GM12878 (cell line): ENCODE measurements at regions not wholly inside any gene's neighbourhood (a gene's known extent, or its start where the extent isn't known, plus 50 kb on each side); places are given as distances from the start of the nearest gene placed in this dataset.

Source experiments
- BACH1 ChIP-seq: fragments of 450-650 bp; IDR thresholded peaks from 2 replicates; pipeline ENCODE4 v1.6.1; 2017; ENCODE audit warnings: mild to moderate bottlenecking, borderline replicate concordance
- EZH2 ChIP-seq: IDR thresholded peaks from 2 replicates; pipeline ENCODE4 v1.6.1; 2012; ENCODE audit warnings: low read depth, mild to moderate bottlenecking, control low read depth, inconsistent platforms, low read length, borderline replicate concordance; ENCODE audit not compliant: control insufficient read depth
- SIN3A ChIP-seq: IDR thresholded peaks from 2 replicates; pipeline ENCODE4 v1.6.1; 2012; ENCODE audit warnings: low read depth, low read length, improper control_type of control experiment
- TAF1 ChIP-seq: IDR thresholded peaks from 2 replicates; pipeline ENCODE4 v1.6.1; 2011; ENCODE audit warnings: mild to moderate bottlenecking, low read depth, low read length, borderline replicate concordance
- YBX1 ChIP-seq: fragments of 450-650 bp; IDR thresholded peaks from 2 replicates; pipeline ENCODE4 v1.6.1; 2016; ENCODE audit warnings: antibody characterized with exemption
- YY1 ChIP-seq: IDR thresholded peaks from 2 replicates; pipeline ENCODE4 v1.6.1; 2011; ENCODE audit warnings: low read depth, mild to moderate bottlenecking, low read length
- TF ChIP-seq, protein P1 (sequence below), 3 experiments: IDR thresholded peaks in 2 of 3; conservative IDR thresholded peaks in 1 of 3; 2 replicates each; pipeline ENCODE4 v1.5.1; 2011; ENCODE audit warnings: low read depth in 3 of 3, low read length in 3 of 3, mild to moderate bottlenecking in 3 of 3, control low read depth in 2 of 3, moderate library complexity in 2 of 3, inconsistent platforms in 1 of 3, mixed read lengths in 1 of 3; ENCODE audit not compliant: control insufficient read depth in 2 of 3, insufficient read depth in 1 of 3; ENCODE audit errors: extremely low read depth in 1 of 3
- TF ChIP-seq, protein P2 (sequence below): IDR thresholded peaks from 2 replicates; pipeline ENCODE4 v1.6.1; 2012; ENCODE audit warnings: low read depth, low read length, improper control_type of control experiment
- TF ChIP-seq, protein P3 (sequence below): IDR thresholded peaks from 2 replicates; pipeline ENCODE4 v1.6.1; 2012; ENCODE audit warnings: low read depth, low read length, improper control_type of control experiment
- TF ChIP-seq, protein P4 (sequence below): fragments of 450-650 bp; IDR thresholded peaks from 2 replicates; pipeline ENCODE4 v1.6.1; 2017; ENCODE audit warnings: mild to moderate bottlenecking, moderate library complexity

DNA sequence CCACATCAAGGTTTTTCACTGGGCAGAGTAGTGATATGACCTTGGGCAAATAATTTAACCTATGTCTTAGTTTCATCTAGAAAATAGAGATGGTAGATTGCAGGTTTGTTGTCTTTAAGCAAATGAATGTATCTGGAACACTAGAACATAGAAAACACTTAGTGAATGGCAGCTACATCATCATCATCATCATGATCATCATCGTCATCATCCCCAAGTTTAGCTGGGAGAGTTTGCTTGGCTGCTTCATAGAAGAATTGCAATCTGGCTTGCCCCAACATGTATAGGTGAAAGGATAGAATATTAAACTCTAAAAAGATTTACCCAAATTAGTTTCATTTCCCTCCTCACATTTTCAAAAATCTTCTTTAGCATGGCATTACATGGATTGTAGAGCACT, 91.3 kb upstream of the TMEM260 start:
- TF ChIP-seq YBX1, result no peak
- TF ChIP-seq BACH1, result no peak
- no peak for TF ChIP-seq YY1
- TF ChIP-seq, protein P1, sequence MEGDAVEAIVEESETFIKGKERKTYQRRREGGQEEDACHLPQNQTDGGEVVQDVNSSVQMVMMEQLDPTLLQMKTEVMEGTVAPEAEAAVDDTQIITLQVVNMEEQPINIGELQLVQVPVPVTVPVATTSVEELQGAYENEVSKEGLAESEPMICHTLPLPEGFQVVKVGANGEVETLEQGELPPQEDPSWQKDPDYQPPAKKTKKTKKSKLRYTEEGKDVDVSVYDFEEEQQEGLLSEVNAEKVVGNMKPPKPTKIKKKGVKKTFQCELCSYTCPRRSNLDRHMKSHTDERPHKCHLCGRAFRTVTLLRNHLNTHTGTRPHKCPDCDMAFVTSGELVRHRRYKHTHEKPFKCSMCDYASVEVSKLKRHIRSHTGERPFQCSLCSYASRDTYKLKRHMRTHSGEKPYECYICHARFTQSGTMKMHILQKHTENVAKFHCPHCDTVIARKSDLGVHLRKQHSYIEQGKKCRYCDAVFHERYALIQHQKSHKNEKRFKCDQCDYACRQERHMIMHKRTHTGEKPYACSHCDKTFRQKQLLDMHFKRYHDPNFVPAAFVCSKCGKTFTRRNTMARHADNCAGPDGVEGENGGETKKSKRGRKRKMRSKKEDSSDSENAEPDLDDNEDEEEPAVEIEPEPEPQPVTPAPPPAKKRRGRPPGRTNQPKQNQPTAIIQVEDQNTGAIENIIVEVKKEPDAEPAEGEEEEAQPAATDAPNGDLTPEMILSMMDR (IDR thresholded peaks at IDR 0.05 in 2 of 3, conservative IDR thresholded peaks at IDR 0.05 in 1 of 3; ENCODE audit: control insufficient read depth in 2 of 3, extremely low read depth in 1 of 3, insufficient read depth in 1 of 3, low read depth in 3 of 3, low read length in 3 of 3), result no peak
- no peak for TF ChIP-seq SIN3A
- TF ChIP-seq EZH2, result no peak
- TF ChIP-seq, protein P2, sequence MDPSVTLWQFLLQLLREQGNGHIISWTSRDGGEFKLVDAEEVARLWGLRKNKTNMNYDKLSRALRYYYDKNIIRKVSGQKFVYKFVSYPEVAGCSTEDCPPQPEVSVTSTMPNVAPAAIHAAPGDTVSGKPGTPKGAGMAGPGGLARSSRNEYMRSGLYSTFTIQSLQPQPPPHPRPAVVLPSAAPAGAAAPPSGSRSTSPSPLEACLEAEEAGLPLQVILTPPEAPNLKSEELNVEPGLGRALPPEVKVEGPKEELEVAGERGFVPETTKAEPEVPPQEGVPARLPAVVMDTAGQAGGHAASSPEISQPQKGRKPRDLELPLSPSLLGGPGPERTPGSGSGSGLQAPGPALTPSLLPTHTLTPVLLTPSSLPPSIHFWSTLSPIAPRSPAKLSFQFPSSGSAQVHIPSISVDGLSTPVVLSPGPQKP, result no peak
- no peak for TF ChIP-seq TAF1
- TF ChIP-seq, protein P3, sequence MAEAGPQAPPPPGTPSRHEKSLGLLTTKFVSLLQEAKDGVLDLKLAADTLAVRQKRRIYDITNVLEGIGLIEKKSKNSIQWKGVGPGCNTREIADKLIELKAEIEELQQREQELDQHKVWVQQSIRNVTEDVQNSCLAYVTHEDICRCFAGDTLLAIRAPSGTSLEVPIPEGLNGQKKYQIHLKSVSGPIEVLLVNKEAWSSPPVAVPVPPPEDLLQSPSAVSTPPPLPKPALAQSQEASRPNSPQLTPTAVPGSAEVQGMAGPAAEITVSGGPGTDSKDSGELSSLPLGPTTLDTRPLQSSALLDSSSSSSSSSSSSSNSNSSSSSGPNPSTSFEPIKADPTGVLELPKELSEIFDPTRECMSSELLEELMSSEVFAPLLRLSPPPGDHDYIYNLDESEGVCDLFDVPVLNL, result no peak
- TF ChIP-seq, protein P4, sequence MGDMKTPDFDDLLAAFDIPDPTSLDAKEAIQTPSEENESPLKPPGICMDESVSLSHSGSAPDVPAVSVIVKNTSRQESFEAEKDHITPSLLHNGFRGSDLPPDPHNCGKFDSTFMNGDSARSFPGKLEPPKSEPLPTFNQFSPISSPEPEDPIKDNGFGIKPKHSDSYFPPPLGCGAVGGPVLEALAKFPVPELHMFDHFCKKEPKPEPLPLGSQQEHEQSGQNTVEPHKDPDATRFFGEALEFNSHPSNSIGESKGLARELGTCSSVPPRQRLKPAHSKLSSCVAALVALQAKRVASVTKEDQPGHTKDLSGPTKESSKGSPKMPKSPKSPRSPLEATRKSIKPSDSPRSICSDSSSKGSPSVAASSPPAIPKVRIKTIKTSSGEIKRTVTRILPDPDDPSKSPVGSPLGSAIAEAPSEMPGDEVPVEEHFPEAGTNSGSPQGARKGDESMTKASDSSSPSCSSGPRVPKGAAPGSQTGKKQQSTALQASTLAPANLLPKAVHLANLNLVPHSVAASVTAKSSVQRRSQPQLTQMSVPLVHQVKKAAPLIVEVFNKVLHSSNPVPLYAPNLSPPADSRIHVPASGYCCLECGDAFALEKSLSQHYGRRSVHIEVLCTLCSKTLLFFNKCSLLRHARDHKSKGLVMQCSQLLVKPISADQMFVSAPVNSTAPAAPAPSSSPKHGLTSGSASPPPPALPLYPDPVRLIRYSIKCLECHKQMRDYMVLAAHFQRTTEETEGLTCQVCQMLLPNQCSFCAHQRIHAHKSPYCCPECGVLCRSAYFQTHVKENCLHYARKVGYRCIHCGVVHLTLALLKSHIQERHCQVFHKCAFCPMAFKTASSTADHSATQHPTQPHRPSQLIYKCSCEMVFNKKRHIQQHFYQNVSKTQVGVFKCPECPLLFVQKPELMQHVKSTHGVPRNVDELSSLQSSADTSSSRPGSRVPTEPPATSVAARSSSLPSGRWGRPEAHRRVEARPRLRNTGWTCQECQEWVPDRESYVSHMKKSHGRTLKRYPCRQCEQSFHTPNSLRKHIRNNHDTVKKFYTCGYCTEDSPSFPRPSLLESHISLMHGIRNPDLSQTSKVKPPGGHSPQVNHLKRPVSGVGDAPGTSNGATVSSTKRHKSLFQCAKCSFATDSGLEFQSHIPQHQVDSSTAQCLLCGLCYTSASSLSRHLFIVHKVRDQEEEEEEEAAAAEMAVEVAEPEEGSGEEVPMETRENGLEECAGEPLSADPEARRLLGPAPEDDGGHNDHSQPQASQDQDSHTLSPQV, result no peak
